ENCODE measurements at regions not wholly inside any gene's neighbourhood (a gene's known extent, or its start where the extent isn't known, plus 50 kb on each side); places are given as distances from the start of the nearest gene placed in this dataset.

DNA sequence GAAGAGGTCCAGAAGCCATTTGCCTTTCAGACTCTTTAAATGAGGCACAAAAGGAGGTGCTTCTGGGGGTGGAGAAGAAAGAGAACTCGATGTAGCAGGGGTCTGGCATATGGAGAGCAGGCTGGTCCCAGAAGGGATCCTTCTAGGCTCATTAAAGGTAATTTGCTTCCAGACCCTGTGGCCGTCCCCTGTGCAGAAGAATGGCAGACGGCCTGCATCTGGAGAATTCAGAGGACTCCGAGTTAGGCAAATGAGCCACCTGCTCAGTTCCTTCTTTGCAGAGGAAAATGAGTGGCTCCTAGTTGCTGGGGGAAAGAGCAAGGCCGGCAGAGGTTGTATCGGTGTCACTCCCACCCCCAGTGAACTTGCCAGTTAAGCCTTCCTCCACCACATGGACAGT is 73.8 kb upstream of the FAM180A start:
- no peak for DNase-seq
- Mint-ChIP-seq H3K27me3 (no peaks in the 10 kb centered on the region), H3K4me1 (ENCODE audit: low read depth) (no peaks in the 10 kb centered on the region), H3K9me3 (no peaks in the 10 kb centered on the region), H3K27ac (no peak overlapping the region), H3K4me3 (no peak overlapping the region), H3K36me3 (no peaks in the 10 kb centered on the region)
- intact Hi-C loops (cut with micrococcal nuclease): no loop called here
- CTCF ChIA-PET: no interaction called here
- POLR2A ChIA-PET: no interaction called here

DNA sequence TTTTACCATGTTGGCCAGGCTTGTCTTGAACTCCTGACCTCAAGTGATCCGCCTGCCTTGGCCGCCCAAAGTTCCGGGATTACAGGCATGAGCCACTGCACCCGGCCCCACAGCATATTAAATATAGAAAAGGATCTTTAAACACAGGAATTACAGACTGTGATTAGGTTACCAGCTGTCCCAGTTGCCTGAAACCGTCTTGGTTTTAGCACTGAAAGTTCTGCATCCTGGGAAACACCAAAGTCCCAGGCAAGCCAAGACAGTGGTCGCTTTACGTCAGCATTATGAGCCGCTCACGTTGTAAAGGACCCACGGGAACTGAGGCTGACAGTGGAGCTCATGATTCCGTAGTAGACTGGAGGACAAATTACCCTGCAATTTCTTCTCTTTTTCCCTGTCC is 69.0 kb upstream of the FAM180A start:
- Mint-ChIP-seq H3K4me3 (no peak overlapping the region), H3K9me3 (no peaks in the 10 kb centered on the region), H3K36me3 (no peaks in the 10 kb centered on the region), H3K27ac (no peak overlapping the region), H3K4me1 (ENCODE audit: low read depth) (no peaks in the 10 kb centered on the region), H3K27me3 (peaks cover 3% of the 10 kb centered on the region)
- ChIA-PET POLR2A (no interaction called here), CTCF (no interaction called here)
- intact Hi-C loops (cut with micrococcal nuclease): no loop called here
- DNase-seq: no peak

DNA sequence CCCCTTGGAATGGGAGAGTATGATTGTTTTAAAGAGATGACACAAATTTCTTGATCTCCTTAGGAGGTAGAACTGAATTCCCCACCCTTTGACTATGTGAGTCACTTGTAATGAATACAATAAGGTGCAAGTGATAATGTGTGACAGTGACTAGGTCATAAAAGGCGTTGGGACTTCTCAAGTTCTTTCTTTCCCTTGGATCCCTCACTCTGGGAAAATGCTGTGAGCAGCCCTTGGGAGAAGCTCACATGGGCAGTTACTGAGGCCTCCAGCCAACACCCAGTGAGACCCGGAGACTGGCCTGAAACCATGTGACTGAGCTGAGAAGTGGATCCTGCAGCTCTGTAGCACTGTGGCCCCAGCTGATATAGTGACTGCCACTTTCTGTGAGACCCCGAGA is 66.4 kb upstream of the FAM180A start:
- Mint-ChIP-seq H3K4me3 (no peak overlapping the region), H3K27me3 (peaks cover 3% of the 10 kb centered on the region), H3K9me3 (no peaks in the 10 kb centered on the region), H3K4me1 (ENCODE audit: low read depth) (no peaks in the 10 kb centered on the region), H3K36me3 (no peaks in the 10 kb centered on the region), H3K27ac (no peak overlapping the region)
- POLR2A ChIA-PET: no interaction called here
- no peak for DNase-seq
- intact Hi-C loops (cut with micrococcal nuclease): no loop called here
- CTCF ChIA-PET: interaction anchor here (0.6 to 1.1 kb wide), 2 partner anchors 14 to 22 kb away, joined by 3 to 4 read pairs; no protein-coding TSS in a partner anchor

DNA sequence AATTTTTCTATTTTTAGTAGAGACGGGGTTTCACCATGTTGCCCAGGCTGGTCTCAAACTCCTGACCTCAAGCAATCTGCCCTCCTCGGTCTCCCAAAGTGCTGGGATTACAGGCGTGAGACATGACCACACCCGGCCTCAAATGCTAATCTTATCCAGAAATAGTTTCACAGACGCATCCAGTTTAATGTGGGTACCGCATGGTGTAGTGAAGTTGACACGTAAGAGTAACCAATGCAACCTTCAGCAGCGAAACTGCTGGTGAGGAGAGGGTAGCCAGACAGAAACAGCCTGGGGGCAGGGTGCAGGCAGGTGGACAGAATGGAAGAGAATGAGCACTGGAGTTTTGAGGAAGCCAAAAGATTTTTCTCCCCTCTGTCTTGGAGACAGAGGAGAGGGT is 63.5 kb upstream of the FAM180A start:
- H3K9me3 Mint-ChIP-seq: no peaks in the 10 kb centered on the region
- no peaks in the 10 kb centered on the region for H3K4me1 Mint-ChIP-seq (ENCODE audit: low read depth)
- intact Hi-C loops (cut with micrococcal nuclease): no loop called here
- H3K27ac Mint-ChIP-seq: no peak overlapping the region
- H3K27me3 Mint-ChIP-seq: peaks cover 3% of the 10 kb centered on the region
- no peak for DNase-seq
- POLR2A ChIA-PET: no interaction called here
- CTCF ChIA-PET: interaction anchor here (2.0 kb wide), 1 partner anchor 11 kb away, joined by 8 read pairs; no protein-coding TSS in a partner anchor
- H3K4me3 Mint-ChIP-seq: no peak overlapping the region
- no peaks in the 10 kb centered on the region for H3K36me3 Mint-ChIP-seq

DNA sequence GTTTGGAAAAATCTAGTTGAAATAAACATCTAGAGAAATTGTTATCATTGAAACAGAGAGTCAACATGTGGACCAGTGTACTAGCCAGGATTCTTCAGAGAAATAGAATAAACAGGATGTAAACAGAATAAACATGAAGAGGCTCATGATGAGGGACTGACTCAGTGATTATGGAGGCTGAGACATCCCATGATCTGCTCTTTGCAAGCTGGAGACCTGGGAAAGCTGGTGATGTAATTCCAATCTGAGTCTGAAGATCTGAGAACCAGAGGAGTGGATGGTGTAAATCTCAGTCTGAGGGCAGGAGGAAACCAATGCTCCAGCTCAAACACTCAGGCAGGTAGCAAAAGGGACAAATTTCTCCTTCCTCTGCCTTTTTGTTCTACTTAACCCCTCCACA is 62.9 kb upstream of the FAM180A start:
- CTCF ChIA-PET: interaction anchor here (0.7 to 2.0 kb wide), 2 partner anchors 10 to 643 kb away, joined by 3 to 8 read pairs; no protein-coding TSS in a partner anchor
- no peak for DNase-seq
- POLR2A ChIA-PET: no interaction called here
- Mint-ChIP-seq H3K4me1 (ENCODE audit: low read depth) (no peaks in the 10 kb centered on the region), H3K4me3 (no peak overlapping the region), H3K27ac (no peak overlapping the region), H3K9me3 (no peaks in the 10 kb centered on the region), H3K36me3 (no peaks in the 10 kb centered on the region), H3K27me3 (peaks cover 3% of the 10 kb centered on the region)
- intact Hi-C loops (cut with micrococcal nuclease): no loop called here

DNA sequence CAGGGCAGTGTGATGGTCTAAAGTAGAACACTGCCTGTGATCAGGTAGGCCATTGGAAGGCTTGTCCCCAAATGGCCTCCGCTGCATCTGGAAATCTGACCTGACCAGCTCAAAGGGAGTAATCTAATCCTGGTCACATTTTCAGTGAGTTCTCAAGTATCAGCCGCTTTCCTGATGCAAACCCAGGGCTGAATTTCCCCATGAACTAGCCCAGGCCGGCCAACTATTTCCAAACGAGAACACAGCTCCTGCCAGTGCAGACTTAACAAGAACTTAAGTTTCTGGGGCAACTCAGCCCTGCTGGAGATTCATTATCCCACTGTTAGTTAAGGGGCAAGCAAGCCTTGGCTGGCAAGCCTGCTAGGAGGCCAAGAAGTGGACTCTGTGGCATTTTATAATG is 59.6 kb upstream of the FAM180A start:
- Mint-ChIP-seq H3K9me3 (no peaks in the 10 kb centered on the region), H3K4me3 (no peak overlapping the region), H3K36me3 (no peaks in the 10 kb centered on the region), H3K4me1 (ENCODE audit: low read depth) (no peaks in the 10 kb centered on the region), H3K27me3 (no peaks in the 10 kb centered on the region), H3K27ac (no peak overlapping the region)
- CTCF ChIA-PET: interaction anchor here (0.8 kb wide), 1 partner anchor 202 kb away, joined by 3 read pairs; no protein-coding TSS in a partner anchor
- intact Hi-C loops (cut with micrococcal nuclease): no loop called here
- no peak for DNase-seq
- POLR2A ChIA-PET: no interaction called here

DNA sequence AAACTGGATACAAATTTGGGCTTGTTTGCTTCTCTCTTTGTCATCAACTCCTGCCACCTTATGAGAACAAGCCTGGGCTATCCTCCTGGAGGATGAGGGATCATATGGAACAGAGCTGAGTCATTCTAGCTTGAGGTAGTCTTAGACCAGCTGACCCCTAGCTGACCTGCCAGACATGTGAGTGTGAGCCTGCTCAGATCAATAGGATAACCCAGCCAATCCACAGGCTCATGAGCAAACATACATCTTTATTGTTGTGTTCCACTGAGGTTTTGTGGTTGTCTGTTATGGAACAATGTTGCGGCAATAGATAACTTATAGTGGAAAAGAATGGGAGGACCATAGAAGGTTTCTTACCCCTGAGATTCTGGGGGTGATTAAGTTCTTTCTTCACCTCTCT is 54.5 kb upstream of the FAM180A start:
- no peak for DNase-seq
- peaks cover 14% of the 10 kb centered on the region for H3K27me3 Mint-ChIP-seq
- ChIA-PET CTCF (interaction anchor here (6.3 kb wide), 1 partner anchor 206 kb away, joined by 87 read pairs; no protein-coding TSS in a partner anchor), POLR2A (no interaction called here)
- H3K36me3 Mint-ChIP-seq: no peaks in the 10 kb centered on the region
- H3K4me1 Mint-ChIP-seq (ENCODE audit: low read depth): peaks cover 7% of the 10 kb centered on the region
- no peak overlapping the region for H3K4me3 Mint-ChIP-seq
- intact Hi-C loops (cut with micrococcal nuclease): no loop called here
- no peak overlapping the region for H3K27ac Mint-ChIP-seq
- no peaks in the 10 kb centered on the region for H3K9me3 Mint-ChIP-seq

DNA sequence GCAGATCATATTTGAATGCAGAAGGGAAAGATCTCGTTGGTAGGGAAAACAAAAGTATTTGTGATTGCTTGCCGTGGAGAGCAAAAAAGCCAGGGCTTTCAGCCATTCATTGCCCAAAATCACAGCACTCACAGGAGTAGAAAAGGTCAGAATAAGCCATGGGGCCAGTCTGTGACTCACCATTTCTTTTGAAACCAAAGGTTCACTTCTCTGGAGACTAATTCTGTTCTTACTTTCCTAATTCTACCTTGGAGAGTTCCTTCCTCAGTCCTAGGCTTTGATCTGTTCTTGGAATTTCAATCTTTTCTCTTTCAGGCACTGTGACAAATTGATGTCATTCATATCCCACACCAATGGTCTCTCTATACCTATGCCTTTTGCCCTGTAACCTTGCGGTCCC is 54.1 kb upstream of the FAM180A start:
- Mint-ChIP-seq H3K27ac (no peak overlapping the region), H3K4me3 (no peak overlapping the region), H3K9me3 (no peaks in the 10 kb centered on the region), H3K27me3 (peaks cover 14% of the 10 kb centered on the region), H3K36me3 (no peaks in the 10 kb centered on the region), H3K4me1 (ENCODE audit: low read depth) (peaks cover 7% of the 10 kb centered on the region)
- ChIA-PET POLR2A (no interaction called here), CTCF (interaction anchor here (2.3 to 6.3 kb wide), 2 partner anchors 130 to 206 kb away, joined by 7 to 87 read pairs; no protein-coding TSS in a partner anchor)
- intact Hi-C loops (cut with micrococcal nuclease): no loop called here
- no peak for DNase-seq

DNA sequence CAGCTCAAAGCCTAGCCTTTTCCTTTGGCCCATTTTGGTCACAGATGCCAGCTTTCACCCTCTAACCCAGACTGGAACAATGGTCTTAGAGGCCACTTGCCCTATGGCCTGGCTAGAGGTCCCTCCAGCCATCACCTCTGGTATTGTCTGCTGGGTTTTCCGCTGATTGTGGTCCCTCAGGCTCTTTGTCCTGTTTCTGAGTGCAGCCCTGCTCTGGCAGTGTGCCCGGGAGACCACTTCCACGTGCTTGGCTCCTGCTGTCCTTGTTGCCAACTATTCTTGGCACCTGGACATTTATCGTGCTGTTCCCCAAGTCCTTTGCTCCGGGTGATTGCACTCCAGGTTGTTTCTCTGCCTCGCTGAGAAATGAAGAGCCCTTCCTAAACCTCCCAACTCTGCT is 53.3 kb upstream of the FAM180A start:
- H3K9me3 Mint-ChIP-seq: no peaks in the 10 kb centered on the region
- no peak overlapping the region for H3K4me3 Mint-ChIP-seq
- peaks cover 7% of the 10 kb centered on the region for H3K4me1 Mint-ChIP-seq (ENCODE audit: low read depth)
- intact Hi-C loops (cut with micrococcal nuclease): loop anchor here (1.0 to 2.0 kb wide), 2 partner anchors 207 to 1651 kb away; no protein-coding TSS in a partner anchor
- peaks cover 14% of the 10 kb centered on the region for H3K27me3 Mint-ChIP-seq
- H3K36me3 Mint-ChIP-seq: no peaks in the 10 kb centered on the region
- H3K27ac Mint-ChIP-seq: no peak overlapping the region
- ChIA-PET CTCF (interaction anchor here (0.7 to 6.3 kb wide), 13 partner anchors 9 to 1653 kb away, joined by 3 to 87 read pairs (median 4); no protein-coding TSS in a partner anchor), POLR2A (no interaction called here)
- DNase-seq: no peak

DNA sequence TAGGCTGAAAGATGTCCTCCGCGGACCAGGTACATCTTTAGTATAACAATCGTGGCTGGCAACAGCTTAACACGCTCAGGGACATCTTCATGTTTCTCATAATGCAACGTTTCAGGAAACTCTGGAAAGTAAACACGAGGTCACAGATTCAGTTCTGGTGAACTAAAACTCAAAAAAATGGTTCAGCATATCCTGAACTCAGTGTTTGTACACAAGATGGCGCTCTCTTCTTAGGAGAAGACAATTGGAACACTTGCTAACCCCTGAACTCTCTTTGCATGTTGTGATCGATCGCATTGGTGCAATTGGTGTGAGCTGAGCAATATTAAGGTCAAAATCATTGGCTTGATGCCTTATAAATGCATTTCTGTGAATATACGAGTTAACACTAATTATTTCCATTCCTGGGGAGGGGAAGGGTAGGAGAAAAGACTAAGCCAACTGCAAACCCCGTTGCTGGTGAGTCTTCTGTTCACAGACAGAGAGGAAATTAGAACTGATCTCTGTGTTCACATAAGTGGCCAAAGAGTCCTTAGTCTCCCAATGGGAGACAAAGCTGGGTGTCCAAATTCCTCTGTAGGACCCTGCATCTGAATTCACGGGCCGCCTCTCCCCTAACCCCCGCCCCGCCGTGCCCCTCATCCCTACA is 52.6 kb upstream of the FAM180A start:
- no peaks in the 10 kb centered on the region for H3K9me3 Mint-ChIP-seq
- no peak overlapping the region for H3K4me3 Mint-ChIP-seq
- no peak overlapping the region for H3K27ac Mint-ChIP-seq
- intact Hi-C loops (cut with micrococcal nuclease): loop anchor here (1.0 to 2.0 kb wide), 2 partner anchors 208 to 1652 kb away; no protein-coding TSS in a partner anchor
- H3K4me1 Mint-ChIP-seq (ENCODE audit: low read depth): peaks cover 7% of the 10 kb centered on the region
- H3K27me3 Mint-ChIP-seq: peaks cover 14% of the 10 kb centered on the region
- CTCF ChIA-PET: interaction anchor here (0.6 to 6.3 kb wide), 26 partner anchors 8 to 1654 kb away, joined by 3 to 87 read pairs (median 4); no protein-coding TSS in a partner anchor
- no peak for DNase-seq
- no peaks in the 10 kb centered on the region for H3K36me3 Mint-ChIP-seq
- POLR2A ChIA-PET: no interaction called here

DNA sequence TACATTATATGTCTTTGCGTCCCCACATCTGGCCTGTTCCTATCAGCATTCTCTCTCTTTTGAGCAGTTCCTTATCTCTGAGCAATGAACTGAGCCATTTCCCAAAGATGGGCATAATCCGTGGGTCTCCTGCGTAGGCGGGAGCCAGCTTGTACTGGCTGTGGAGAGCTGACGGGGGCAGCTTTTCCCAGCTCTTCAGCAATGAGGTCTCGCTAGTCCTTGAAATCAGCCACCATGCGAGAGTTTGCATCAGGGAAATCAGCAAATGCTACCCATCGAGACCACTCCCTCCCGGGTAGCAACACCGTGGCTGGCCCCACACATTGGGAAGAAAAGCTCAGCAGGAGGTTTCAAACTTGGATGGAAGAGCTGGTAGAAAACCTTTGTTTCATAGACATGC is 51.9 kb upstream of the FAM180A start:
- H3K36me3 Mint-ChIP-seq: no peaks in the 10 kb centered on the region
- ChIA-PET POLR2A (no interaction called here), CTCF (interaction anchor here (0.6 to 6.3 kb wide), 21 partner anchors 7 to 1655 kb away, joined by 3 to 87 read pairs (median 4); no protein-coding TSS in a partner anchor)
- no peak overlapping the region for H3K27ac Mint-ChIP-seq
- H3K27me3 Mint-ChIP-seq: peaks cover 14% of the 10 kb centered on the region
- intact Hi-C loops (cut with micrococcal nuclease): loop anchor here (2.0 kb wide), 1 partner anchor 1652 kb away; no protein-coding TSS in a partner anchor
- peaks cover 7% of the 10 kb centered on the region for H3K4me1 Mint-ChIP-seq (ENCODE audit: low read depth)
- no peaks in the 10 kb centered on the region for H3K9me3 Mint-ChIP-seq
- no peak overlapping the region for H3K4me3 Mint-ChIP-seq
- DNase-seq: no peak

DNA sequence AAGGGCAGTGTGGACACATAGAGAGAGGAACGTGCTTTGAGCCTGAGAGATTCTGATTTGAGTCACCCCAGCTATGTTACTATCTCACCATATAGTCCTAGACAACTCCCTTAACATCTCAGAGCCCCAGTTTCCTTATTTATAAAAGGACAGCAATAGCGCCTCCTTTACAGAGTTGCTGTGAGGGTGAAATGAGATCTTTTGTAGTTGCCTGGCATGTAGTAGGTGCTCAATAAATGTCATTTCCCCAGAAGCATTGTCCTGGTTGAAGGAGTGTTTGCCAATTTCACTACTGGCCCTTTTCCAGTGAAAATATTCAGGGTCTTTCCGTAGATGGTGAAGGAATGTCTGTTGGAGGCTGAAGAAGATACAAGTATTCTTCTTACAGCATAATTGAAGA is 51.3 kb upstream of the FAM180A start:
- Mint-ChIP-seq H3K4me3 (no peak overlapping the region), H3K9me3 (no peaks in the 10 kb centered on the region), H3K27ac (no peak overlapping the region), H3K36me3 (no peaks in the 10 kb centered on the region), H3K4me1 (ENCODE audit: low read depth) (peaks cover 7% of the 10 kb centered on the region), H3K27me3 (peaks cover 14% of the 10 kb centered on the region)
- intact Hi-C loops (cut with micrococcal nuclease): loop anchor here (2.0 to 5.0 kb wide), 2 partner anchors 138 to 1653 kb away; partner anchors contain the start of gene STMP1
- DNase-seq: no peak
- POLR2A ChIA-PET: no interaction called here
- CTCF ChIA-PET: interaction anchor here (0.6 to 6.3 kb wide), 5 partner anchors 127 to 316 kb away, joined by 3 to 87 read pairs (median 7); no protein-coding TSS in a partner anchor

Measured in activated CD4-positive, alpha-beta memory T cell treated with anti-CD3 and anti-CD28 coated beads for 36 hours (primary cell).